Thymus (tissue), 11 donors: ENCODE measurements at regions not wholly inside any gene's neighbourhood (a gene's known extent, or its start where the extent isn't known, plus 50 kb on each side); places are given as distances from the start of the nearest gene placed in this dataset.

Source experiments
- DNase-seq, 9 donors: peaks; one replicate each; pipeline ENCODE4 v3.0.0-alpha.2; 2013; ENCODE audit warnings: low spot score in 9 of 9, low read depth in 6 of 9, missing footprints in 1 of 9
- H3K27ac ChIP-seq, 2 donors: one replicate each; pipeline ENCODE4 v1.5.1; 2013; ENCODE audit warnings: control low read depth in 1 of 2, low read depth in 1 of 2, low read length in 1 of 2, mild to moderate bottlenecking in 1 of 2, moderate library complexity in 1 of 2
- H3K27me3 ChIP-seq, 2 donors: one replicate each; pipeline ENCODE4 v1.5.1; 2013; ENCODE audit warnings: low read length in 1 of 2; ENCODE audit not compliant: control insufficient read depth in 2 of 2, insufficient read depth in 1 of 2
- H3K36me3 ChIP-seq, 2 donors: one replicate each; pipeline ENCODE4 v1.5.1; 2013; ENCODE audit warnings: low read length in 1 of 2, mild to moderate bottlenecking in 1 of 2, moderate library complexity in 1 of 2; ENCODE audit not compliant: control insufficient read depth in 2 of 2, insufficient read depth in 2 of 2
- H3K4me1 ChIP-seq, 2 donors: one replicate each; pipeline ENCODE4 v1.5.1; 2013; ENCODE audit warnings: low read length in 2 of 2; ENCODE audit not compliant: control insufficient read depth in 2 of 2, insufficient read depth in 2 of 2
- H3K4me3 ChIP-seq, 2 donors: one replicate each; pipeline ENCODE4 v1.5.1; 2013; ENCODE audit warnings: low read length in 2 of 2, control low read depth in 1 of 2, mild to moderate bottlenecking in 1 of 2
- H3K9me3 ChIP-seq, 2 donors: one replicate each; pipeline ENCODE4 v1.5.1; 2013; ENCODE audit warnings: low read length in 1 of 2, mild to moderate bottlenecking in 1 of 2; ENCODE audit not compliant: control insufficient read depth in 2 of 2, insufficient read depth in 1 of 2
- WGBS: extraction: QIAGEN DNeasy Blood & Tissue Kit; methylation state at CpG from one replicate; pipeline ENCODE4 v1.1.7; 2013; 5-methylcytosine and 5-hydroxymethylcytosine counted together
- donor health status: healthy.

DNA sequence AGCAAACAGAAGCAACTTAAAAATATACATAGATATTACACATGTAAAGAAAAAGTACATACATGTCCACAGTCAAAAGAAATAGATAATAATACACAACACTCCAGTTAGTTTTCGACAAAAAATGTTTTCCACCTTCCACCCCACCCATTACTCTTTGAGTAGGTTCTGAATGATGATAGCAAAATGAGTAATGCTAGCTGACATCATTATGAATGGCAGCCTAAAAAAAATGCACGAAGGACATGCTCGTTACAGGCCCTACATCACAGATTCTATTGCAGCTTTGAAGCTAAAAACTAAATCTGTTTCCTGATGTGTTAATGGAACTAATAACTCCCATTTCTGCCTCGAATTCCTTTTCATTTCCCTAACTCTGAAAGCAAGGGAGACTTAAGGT is 578.7 kb upstream of the NETO1 start:
- H3K27me3 ChIP-seq = no peaks in the 10 kb centered on the region
- H3K4me3 ChIP-seq = no peak overlapping the region
- H3K27ac ChIP-seq = no peak overlapping the region
- H3K36me3 ChIP-seq = no peaks in the 10 kb centered on the region
- 93% methylated on average over 4 of the region's 4 CpGs for WGBS
- no peaks in the 10 kb centered on the region for H3K9me3 ChIP-seq
- DNase-seq = no peak
- no peaks in the 10 kb centered on the region for H3K4me1 ChIP-seq

DNA sequence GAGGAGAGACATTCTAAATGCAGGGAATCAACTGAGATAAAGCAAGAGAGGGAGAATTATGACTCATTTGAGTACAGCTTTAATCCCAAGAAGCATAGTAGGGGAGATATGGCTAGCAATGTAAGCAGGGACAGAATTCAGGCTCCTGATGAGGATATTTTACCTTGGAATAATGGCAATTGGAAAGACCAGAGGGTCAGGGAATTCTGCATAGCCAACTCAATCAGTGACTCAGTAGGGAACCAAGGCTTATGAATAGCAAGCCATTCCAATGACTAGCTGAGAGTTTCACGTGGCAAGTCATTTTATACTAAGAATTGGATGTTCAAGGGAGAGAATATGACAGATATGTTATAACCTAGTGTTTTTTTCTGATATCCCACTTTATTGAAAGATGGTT is 563.8 kb upstream of the NETO1 start:
- H3K27ac ChIP-seq = no peak overlapping the region
- no peaks in the 10 kb centered on the region for H3K4me1 ChIP-seq
- H3K9me3 ChIP-seq = no peaks in the 10 kb centered on the region
- WGBS = 88% methylated on average over 1 of the region's 1 CpG
- H3K4me3 ChIP-seq = no peak overlapping the region
- H3K36me3 ChIP-seq = no peaks in the 10 kb centered on the region
- H3K27me3 ChIP-seq = no peaks in the 10 kb centered on the region
- DNase-seq = no peak

GRCh38 chr18:73421010-73421409 is 553.2 kb upstream of the NETO1 start:
- Histone ChIP-seq H3K4me1 (no peaks in the 10 kb centered on the region), H3K36me3 (no peaks in the 10 kb centered on the region), H3K27ac (no peak overlapping the region), H3K9me3 (no peaks in the 10 kb centered on the region), H3K4me3 (no peak overlapping the region), H3K27me3 (no peaks in the 10 kb centered on the region)
- no peak for DNase-seq

DNA sequence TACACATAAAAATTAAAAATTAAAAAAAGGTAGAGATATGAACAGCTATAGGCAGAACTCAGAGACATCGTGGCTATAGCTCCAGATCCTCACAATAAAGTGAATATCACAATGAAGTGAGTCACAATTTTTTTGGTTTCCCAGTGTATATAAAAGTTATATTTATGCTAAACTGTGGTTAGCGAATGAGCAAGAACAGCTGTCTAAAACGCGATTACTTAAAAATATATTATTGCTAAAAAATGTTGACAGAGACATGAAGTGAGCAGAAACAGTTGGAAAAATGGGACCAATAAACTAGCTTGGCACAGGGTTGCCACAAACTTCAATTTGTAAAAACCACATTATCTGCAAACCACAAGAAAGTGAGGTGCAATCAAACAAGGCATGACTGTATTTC is 551.7 kb upstream of the NETO1 start:
- 55% methylated on average over 4 of the region's 4 CpGs for WGBS
- no peak for DNase-seq
- Histone ChIP-seq H3K4me1 (no peaks in the 10 kb centered on the region), H3K9me3 (no peaks in the 10 kb centered on the region), H3K27me3 (no peaks in the 10 kb centered on the region), H3K27ac (no peak overlapping the region), H3K36me3 (no peaks in the 10 kb centered on the region), H3K4me3 (no peak overlapping the region)

DNA sequence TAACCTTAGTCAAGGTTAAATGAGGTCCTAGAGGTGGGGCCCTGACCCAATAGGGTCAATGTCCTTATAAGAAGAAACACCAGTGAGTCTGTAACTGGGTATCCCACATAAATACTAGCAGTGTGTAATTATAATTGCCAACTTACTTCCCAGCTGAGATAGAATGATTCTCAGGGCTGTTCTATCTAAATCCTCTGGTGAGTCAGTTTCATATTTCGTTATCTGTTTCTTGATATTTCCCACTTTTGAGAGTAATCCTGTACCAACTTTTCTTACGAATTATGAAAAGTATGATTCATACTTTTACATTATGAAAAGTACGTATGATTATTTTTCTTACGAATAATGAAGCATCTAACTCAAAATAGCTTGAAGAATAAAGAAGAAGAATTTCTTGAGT is 546.8 kb upstream of the NETO1 start:
- no peaks in the 10 kb centered on the region for H3K9me3 ChIP-seq
- no peak for DNase-seq
- 87% methylated on average over 4 of the region's 4 CpGs for WGBS

GRCh38 chr18:73414069-73414468 is 546.3 kb upstream of the NETO1 start:
- Histone ChIP-seq H3K4me3 (no peak overlapping the region), H3K4me1 (no peaks in the 10 kb centered on the region), H3K36me3 (no peaks in the 10 kb centered on the region), H3K27ac (no peak overlapping the region), H3K27me3 (no peaks in the 10 kb centered on the region), H3K9me3 (no peaks in the 10 kb centered on the region)
- no peak for DNase-seq
- WGBS = 99% methylated on average over 1 of the region's 1 CpG

More for the DNA sequence above, 546.8 kb upstream of the NETO1 start:
- Histone ChIP-seq H3K27ac (no peak overlapping the region), H3K4me1 (no peaks in the 10 kb centered on the region), H3K36me3 (no peaks in the 10 kb centered on the region), H3K27me3 (no peaks in the 10 kb centered on the region), H3K4me3 (no peak overlapping the region)

GRCh38 chr18:73409242-73409641 is 541.5 kb upstream of the NETO1 start:
- Histone ChIP-seq H3K27me3 (no peaks in the 10 kb centered on the region), H3K4me1 (no peaks in the 10 kb centered on the region), H3K9me3 (no peaks in the 10 kb centered on the region), H3K4me3 (no peak overlapping the region), H3K36me3 (no peaks in the 10 kb centered on the region), H3K27ac (no peak overlapping the region)
- WGBS = 94% methylated on average over 4 of the region's 4 CpGs
- DNase-seq = no peak

DNA sequence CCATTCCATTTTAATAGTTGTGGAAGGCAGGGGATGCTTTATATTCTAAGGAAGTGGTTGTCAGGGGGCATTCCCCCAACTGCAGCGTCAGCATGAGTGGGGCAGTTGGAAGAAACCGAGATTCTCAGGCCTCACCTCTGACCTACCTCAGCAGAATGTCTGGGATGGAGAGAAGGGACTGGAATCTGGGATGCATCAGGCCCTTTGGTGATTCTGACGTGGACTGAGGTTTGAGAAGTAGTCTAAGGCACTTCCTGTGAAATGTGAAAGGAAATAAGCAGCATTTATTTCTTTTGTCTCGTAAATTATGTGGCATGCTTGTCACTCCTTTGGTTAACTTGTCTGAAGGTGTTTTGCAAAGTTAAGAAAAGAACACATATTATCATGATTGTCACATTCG is 540.7 kb upstream of the NETO1 start:
- no peak for DNase-seq
- H3K27ac ChIP-seq = no peak overlapping the region
- H3K36me3 ChIP-seq = no peaks in the 10 kb centered on the region
- no peaks in the 10 kb centered on the region for H3K9me3 ChIP-seq
- no peak overlapping the region for H3K4me3 ChIP-seq
- H3K4me1 ChIP-seq = no peaks in the 10 kb centered on the region
- no peaks in the 10 kb centered on the region for H3K27me3 ChIP-seq
- WGBS = 24% methylated on average over 5 of the region's 5 CpGs

- no peak overlapping the region for H3K4me3 ChIP-seq
- H3K27me3 ChIP-seq = no peaks in the 10 kb centered on the region
- WGBS = 52% methylated on average over 1 of the region's 1 CpG
- H3K36me3 ChIP-seq = no peaks in the 10 kb centered on the region
- no peak for DNase-seq
- no peak overlapping the region for H3K27ac ChIP-seq
- no peaks in the 10 kb centered on the region for H3K4me1 ChIP-seq
- H3K9me3 ChIP-seq = no peaks in the 10 kb centered on the region
These were observed 539.7 kb upstream of the NETO1 start for GRCh38 chr18:73407506-73407905.

GRCh38 chr18:73384246-73384645 is 516.5 kb upstream of the NETO1 start:
- DNase-seq = no peak
- H3K4me3 ChIP-seq = no peak overlapping the region
- 91% methylated on average over 4 of the region's 4 CpGs for WGBS
- H3K27ac ChIP-seq = no peak overlapping the region
- no peaks in the 10 kb centered on the region for H3K27me3 ChIP-seq
- no peaks in the 10 kb centered on the region for H3K9me3 ChIP-seq
- no peaks in the 10 kb centered on the region for H3K4me1 ChIP-seq
- H3K36me3 ChIP-seq = no peaks in the 10 kb centered on the region
